ENCODE measurements at regions not wholly inside any gene's neighbourhood (a gene's known extent, or its start where the extent isn't known, plus 50 kb on each side); places are given as distances from the start of the nearest gene placed in this dataset.

GRCh38 chr1:182236651-182237077 lies 154.9 kb downstream of the GLUL start (continued):
- TF ChIP-seq ATF1 (CRISPR knock-in tag; IDR thresholded peaks at IDR 0.05) (no peak), ATF1 (tag; IDR thresholded peaks at IDR 0.05) (0 out of 2 replicates have a peak, but pooled peaks have one; percentile 37), ELF4 (CRISPR knock-in tag; IDR thresholded peaks at IDR 0.05) (peak; percentile 93), MIER1 (IDR thresholded peaks at IDR 0.05; ENCODE audit: low read depth) (peak; percentile 67), NELFE (IDR thresholded peaks at IDR 0.05; ENCODE audit: insufficient read depth, insufficient read length) (no peak), ZNF197 (CRISPR knock-in tag; IDR thresholded peaks at IDR 0.05; ENCODE audit: low read depth) (no peak), HDGF (IDR thresholded peaks at IDR 0.05) (peak; percentile 98; the same call in 1 of the 2 replicates), OTX1 (CRISPR knock-in tag; IDR thresholded peaks at IDR 0.05) (0 out of 2 replicates have a peak, but pooled peaks have one; percentile 34), SIX5 (IDR thresholded peaks at IDR 0.05; ENCODE audit: borderline replicate concordance in 1 of 2, insufficient read depth in 1 of 2, low read depth in 1 of 2, low read length in 2 of 2) (no peak), SPI1 (IDR thresholded peaks at IDR 0.05; ENCODE audit: borderline replicate concordance, low read depth, low read length) (no peak), ZNF57 (CRISPR knock-in tag; IDR thresholded peaks at IDR 0.05) (no peak), PRDM10 (IDR thresholded peaks at IDR 0.05; ENCODE audit: partially characterized antibody) (no peak), SP2 (IDR thresholded peaks at IDR 0.05; ENCODE audit: extremely low read depth, low read depth, low read length, poor library complexity, severe bottlenecking) (no peak), TRIM25 (IDR thresholded peaks at IDR 0.05; ENCODE audit: borderline replicate concordance) (peak; percentile 27; the same call in 1 of the 2 replicates), SRSF1 (IDR thresholded peaks at IDR 0.05; ENCODE audit: low read depth, low read length) (no peak), HOMEZ (CRISPR knock-in tag; IDR thresholded peaks at IDR 0.05) (no peak)

All from K562 (cell line).